ENCODE measurements at regions not wholly inside any gene's neighbourhood (a gene's known extent, or its start where the extent isn't known, plus 50 kb on each side); places are given as distances from the start of the nearest gene placed in this dataset.

GRCh38 chr6:113788586-113788985, 68.6 kb upstream of the MARCKS start:
- no peak for TF ChIP-seq CTCF (conservative IDR thresholded peaks at IDR 0.05)
- TF ChIP-seq ZFX (IDR thresholded peaks at IDR 0.05): no peak

Measured in C4-2B (cell line).